Breast epithelium (tissue), 3 donors: ENCODE measurements at regions not wholly inside any gene's neighbourhood (a gene's known extent, or its start where the extent isn't known, plus 50 kb on each side); places are given as distances from the start of the nearest gene placed in this dataset.

Experiments used
- CTCF ChIP-seq, 3 donors: fragments of 450-650 bp; IDR thresholded peaks; one replicate each; pipeline ENCODE4 v1.5.1; 2016 to 2017; ENCODE audit warnings: antibody characterized with exemption in 3 of 3, mild to moderate bottlenecking in 3 of 3, moderate library complexity in 3 of 3
- POLR2A ChIP-seq: fragments of 450-650 bp; IDR thresholded peaks from one replicate; pipeline ENCODE4 v1.6.1; 2016; ENCODE audit warnings: antibody characterized with exemption, mild to moderate bottlenecking, moderate library complexity

GRCh38 chr9:94498801-94499453 lies 56.0 kb upstream of the PCAT7 start:
- TF ChIP-seq CTCF (IDR thresholded peaks at IDR 0.05) = no peak
- no peak for TF ChIP-seq POLR2A
